CD4-positive, alpha-beta T cell treated with Interferon alpha-2 for 1 hour (primary cell): ENCODE measurements at regions not wholly inside any gene's neighbourhood (a gene's known extent, or its start where the extent isn't known, plus 50 kb on each side); places are given as distances from the start of the nearest gene placed in this dataset.

Experiments used
- DNase-seq, 2 donors: peaks; one replicate each; pipeline ENCODE4 v3.0.0-alpha.2; 2020 to 2022

GRCh38 chr14:51400139-51400538 is 160.1 kb downstream of the TMX1 start:
- DNase-seq = no peak

DNA sequence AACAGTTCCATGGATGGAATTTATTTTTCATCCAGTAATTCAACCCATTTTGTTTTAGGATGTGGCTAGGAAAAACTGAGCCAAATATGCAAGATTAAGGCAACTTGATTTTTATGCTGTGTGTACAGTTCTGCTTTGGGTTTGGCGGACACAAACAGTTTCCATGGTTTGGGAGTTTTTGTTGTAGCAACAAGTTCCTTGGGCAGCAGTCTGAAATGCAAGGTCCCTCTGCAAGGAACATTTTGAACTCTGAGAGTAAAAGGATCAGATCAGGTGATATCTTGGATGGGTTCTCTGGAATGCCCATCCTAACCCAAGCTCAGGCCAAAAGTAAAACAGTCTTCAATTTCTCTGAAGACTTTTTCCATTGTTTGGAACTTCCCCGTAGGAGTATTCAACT is 161.2 kb downstream of the TMX1 start:
- no peak for DNase-seq

DNA sequence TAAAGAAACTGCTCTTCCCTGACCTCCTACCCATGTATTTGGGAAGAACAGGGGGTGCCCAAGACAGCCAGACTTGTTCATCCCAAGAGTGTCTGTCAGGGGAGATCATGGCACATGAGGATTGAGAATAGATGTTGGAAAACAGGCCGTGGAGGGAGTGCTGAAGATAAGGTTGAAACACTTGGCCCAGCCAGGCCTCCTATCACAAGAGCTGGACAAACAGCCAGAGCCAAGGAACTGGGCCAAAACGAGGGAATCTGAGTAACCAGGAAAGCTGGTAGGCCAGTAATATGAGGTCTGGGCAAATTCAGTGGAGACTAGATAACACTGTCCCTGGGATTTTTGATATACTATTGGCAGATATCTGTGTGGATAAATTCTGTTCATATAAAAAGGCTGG is 161.7 kb downstream of the TMX1 start:
- DNase-seq = no peak

DNA sequence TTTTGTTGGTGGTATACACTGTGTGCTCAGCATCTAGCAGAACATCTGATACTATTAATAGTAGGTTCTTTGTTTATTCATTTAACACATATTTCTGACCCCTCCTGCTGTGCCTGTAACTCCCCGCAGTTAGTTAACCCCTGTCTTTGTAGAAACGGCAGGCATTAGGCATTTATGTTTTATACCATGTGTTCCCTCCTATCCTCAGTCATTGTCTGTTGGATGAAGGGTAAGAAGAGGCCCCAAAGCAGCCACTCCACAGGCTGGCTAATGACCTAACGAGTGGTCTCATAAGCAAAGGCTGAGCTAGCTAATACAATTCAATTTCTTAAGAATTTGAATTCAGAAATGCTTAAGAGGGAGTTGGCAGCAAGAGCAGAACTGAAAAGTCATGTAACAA is 170.8 kb downstream of the TMX1 start:
- no peak for DNase-seq

- DNase-seq = peak; percentile 68 to 75
Measured at GRCh38 chr14:51419685-51420084, 179.6 kb downstream of the TMX1 start.

- no peak for DNase-seq
Measured at GRCh38 chr14:51422704-51423103, 182.7 kb downstream of the TMX1 start.

GRCh38 chr14:51424041-51424440 is 184.0 kb downstream of the TMX1 start:
- no peak for DNase-seq

GRCh38 chr14:51424561-51425251 is 184.7 kb downstream of the TMX1 start:
- no peak for DNase-seq

DNA sequence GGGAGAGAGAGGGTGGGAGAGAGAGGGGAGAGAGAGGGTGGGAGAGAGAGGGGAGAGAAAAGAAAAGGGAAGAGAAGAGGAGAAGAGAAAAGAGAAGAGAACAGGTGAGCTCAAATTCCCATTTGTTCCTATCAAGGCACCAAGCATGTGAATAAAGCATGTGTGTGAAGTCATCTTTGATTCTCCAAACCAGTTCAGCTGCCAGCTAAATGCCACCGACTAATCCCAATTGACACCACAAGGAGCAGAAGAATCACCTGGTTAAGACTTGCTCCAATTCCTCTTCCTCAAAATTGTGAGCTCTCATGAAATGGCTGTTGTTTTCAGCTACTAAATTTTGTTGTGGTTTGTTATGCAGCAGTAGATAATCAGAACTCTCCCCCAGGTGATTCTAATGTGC is 188.9 kb downstream of the TMX1 start:
- no peak for DNase-seq

DNA sequence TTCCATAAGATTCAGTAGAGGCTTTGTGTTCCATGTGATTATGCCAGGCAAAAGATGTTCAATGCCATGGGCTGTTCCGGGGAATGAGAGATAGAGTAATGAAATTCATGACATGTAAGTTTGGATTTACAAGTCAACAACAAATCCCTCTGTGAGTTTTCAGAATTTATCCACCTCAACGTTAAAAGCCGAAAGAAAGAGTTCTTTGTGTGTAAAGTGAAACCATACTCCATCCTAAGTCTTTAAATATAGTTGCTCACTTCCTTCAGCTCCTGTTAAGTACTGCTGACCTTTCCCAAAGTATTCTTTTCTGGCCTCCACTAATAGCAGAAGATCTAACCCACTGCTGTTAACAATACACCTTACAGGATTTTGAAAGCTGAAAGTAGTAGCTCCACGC is 190.0 kb downstream of the TMX1 start:
- DNase-seq = no peak

- no peak for DNase-seq
Measured at GRCh38 chr14:51430633-51431032, 190.6 kb downstream of the TMX1 start.

GRCh38 chr14:51431033-51431709 is 191.1 kb downstream of the TMX1 start:
- DNase-seq = no peak

DNA sequence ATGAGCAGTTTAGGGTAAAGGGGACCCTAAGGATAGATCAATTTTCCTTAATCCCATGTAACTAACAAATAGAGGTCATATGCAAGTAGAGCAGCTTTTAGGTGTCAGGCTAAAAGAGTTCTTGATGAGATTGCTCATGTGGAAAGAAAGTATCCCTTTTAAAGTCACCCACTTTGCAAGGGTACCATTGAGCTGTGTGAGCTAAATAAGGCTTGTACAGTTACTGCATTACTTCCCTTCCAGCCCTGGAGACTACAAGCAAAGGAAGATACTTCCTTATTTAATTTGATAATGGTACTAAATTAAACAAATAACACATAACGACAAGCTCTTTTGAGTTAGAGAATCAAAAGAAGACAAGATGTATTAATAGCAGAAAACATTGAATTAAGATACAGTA is 191.7 kb downstream of the TMX1 start:
- DNase-seq = no peak

- no peak for DNase-seq
Measured at GRCh38 chr14:51432302-51432948, 192.4 kb downstream of the TMX1 start.

- no peak for DNase-seq
Measured at GRCh38 chr14:51436630-51437029, 196.6 kb downstream of the TMX1 start.

DNA sequence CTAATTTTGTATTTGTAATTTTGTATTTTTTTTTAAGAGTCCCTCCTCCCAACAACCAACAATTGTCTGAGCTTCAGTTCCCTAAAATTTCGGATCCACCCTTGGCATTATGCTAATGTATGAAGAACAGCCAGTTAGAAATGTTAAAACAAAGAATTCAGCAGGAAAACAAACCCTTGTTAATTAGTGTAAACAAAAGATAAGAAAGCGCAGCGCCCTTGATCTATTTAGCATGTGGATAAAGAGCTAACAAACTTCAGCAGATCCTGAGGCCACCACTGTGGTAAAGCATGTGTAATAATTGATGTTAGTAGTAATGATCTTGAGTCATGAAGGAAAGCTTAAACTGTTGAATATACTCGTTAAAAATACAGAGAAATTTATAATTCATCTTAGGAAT is 199.8 kb downstream of the TMX1 start:
- DNase-seq = no peak

- DNase-seq = no peak
Measured at GRCh38 chr14:51441001-51441400, 201.0 kb downstream of the TMX1 start.

DNA sequence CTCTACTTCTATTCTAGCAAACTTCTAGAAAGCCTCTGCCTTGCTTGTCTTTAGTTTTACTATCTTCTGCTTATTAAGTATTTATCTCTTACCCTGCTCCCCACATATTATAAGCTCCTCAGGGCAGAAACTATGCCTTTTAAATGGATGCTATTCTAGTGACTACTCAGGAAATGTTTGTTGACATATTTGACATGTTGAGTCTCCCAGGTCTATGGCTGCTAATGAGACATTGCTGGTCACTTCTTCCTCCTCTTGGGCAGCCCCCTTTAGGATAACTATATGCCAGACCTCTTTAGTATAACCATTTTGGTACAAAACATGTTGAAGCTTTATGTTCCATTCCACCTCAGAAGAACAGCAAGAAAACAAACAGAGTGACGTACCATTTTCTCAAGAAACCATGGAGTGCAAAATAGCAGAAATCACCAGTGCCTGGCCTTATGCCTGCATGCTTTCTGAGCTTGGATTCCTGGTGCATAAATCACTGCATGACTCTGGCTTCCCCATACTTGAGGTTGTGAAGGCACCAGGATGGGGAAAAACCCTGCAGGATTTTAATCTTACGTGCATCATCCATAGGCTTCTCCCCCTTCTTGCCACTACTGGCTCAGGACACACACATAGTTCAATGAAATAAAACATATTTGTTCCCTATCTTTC is 202.6 kb downstream of the TMX1 start:
- no peak for DNase-seq

DNA sequence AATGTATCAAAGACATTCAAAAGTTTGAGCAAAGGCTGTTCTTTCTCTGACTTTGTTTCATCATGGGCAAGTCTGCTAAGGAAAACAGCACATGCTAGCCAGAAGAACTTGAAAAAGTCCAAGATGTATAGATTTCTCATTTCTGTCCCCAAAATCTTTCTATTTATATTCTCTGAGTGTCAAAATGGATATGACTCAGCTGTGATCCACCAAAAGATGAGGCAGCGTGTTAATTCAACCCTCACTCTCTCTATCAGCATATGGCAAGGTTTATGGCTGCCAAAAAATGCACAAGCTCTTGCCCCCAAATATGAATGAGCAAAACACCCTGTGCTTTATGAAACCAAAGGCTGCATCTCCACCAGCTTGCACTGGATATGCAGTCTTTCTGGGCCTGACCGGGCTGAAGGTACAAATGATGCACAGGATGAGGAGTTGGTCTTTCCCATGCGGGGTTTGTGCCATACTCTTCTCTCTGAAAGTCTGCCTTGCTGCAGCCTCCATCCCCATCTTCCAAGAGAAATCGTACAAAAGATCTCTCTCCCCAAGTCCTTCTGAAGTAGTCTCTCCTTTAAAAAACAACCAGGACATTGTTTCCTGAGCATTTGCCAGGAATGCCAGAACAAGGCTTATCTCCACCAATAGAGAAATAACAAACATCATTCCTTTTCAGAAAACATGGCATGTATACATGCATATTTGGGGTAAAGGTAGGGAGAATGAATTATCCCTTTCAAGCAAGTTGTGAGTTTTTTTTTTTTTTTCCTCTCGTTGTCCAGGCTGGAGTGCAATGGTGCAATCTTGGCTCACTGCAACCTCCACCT is 203.4 kb downstream of the TMX1 start:
- DNase-seq = no peak

DNA sequence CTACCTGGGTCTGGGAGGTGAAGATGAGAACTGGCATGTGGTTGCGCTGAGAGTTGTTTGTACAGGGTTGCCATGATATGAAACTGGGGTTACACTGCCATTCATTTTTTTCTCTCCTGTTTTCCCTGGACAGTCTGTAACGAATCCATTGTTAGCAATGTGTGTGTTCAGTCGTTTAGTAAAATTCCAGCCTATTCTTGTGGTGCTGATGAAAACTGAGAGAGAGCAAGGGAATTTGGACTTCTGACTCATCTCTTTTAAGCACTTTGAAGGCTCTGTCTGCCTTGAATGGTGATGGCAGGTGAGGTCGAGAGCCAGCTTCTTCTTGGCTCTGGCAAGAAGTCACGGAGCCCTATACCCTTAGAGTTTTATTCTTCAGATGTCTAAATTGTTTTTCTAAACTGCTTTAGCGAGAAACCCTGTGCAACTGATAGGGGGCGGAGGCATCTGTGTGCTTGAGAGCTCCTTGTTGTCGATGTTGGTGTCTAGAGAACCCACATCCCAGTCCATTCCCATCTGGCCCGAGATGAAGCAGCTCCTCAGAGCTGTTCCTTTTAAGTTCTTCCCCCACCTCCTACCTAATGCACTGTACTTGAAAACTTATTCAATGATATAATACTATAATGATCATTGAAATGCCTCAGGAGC is 204.4 kb downstream of the TMX1 start:
- DNase-seq = no peak

- DNase-seq = no peak
Measured at GRCh38 chr14:51445001-51445390, 204.9 kb downstream of the TMX1 start.

DNA sequence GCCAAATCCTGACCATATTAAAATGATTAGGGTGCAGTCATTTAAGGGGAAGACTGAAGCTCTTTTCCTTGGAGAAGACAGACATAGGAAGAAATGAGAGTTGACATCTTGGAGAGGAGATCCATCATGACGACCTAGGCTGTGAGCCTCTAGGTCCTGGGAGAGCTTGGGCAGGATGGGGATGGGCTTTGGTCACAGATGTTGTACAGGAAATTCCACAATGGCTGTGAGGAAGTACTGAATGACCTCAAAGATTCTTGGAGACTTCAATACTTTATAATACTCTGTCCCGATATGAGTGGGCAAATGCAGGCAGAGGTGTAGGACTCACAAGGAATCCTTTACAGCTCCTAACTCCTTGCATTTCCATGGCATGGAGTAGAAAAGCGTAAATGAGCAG is 204.9 kb upstream of the FRMD6 start:
- DNase-seq = no peak
